ENCODE measurements at regions not wholly inside any gene's neighbourhood (a gene's known extent, or its start where the extent isn't known, plus 50 kb on each side); places are given as distances from the start of the nearest gene placed in this dataset.

- peaks cover 4% of the 10 kb centered on the region for H3K9me3 ChIP-seq (ENCODE audit: control insufficient read depth, low read length)
- no peaks in the 10 kb centered on the region for H3K4me1 ChIP-seq (ENCODE audit: control insufficient read depth, insufficient read depth, low read length)
- no peak overlapping the region for H3K4me3 ChIP-seq (ENCODE audit: low read length)
- H3K4me1 Mint-ChIP-seq = no peaks in the 10 kb centered on the region
- H3K9me3 Mint-ChIP-seq = no peaks in the 10 kb centered on the region
- no peak for TF ChIP-seq CTCF (conservative IDR thresholded peaks at IDR 0.05)
- no peak overlapping the region for H3K9ac ChIP-seq (ENCODE audit: extremely low read depth, low read length, poor library complexity, severe bottlenecking)
- DNase-seq = no peak
- WGBS, 2 experiments (ENCODE audit: insufficient coverage in 1 of 2, insufficient read length in 1 of 2) = 91 to 100% methylated on average over 1 of the region's 2 CpGs
- H3K27me3 ChIP-seq (ENCODE audit: control insufficient read depth, insufficient read depth, low read length, poor library complexity, severe bottlenecking) = peaks cover 13% of the 10 kb centered on the region
- H3K36me3 ChIP-seq (ENCODE audit: control insufficient read depth, insufficient read depth, low read length) = no peaks in the 10 kb centered on the region
- H3K36me3 Mint-ChIP-seq (ENCODE audit: low read depth) = no peaks in the 10 kb centered on the region
- no peak overlapping the region for H3K27ac ChIP-seq (ENCODE audit: low read depth, low read length)
- peaks cover 3% of the 10 kb centered on the region for H3K27me3 Mint-ChIP-seq (ENCODE audit: insufficient read depth)
- H3K27ac Mint-ChIP-seq = no peak overlapping the region
- no peak overlapping the region for H3K4me3 Mint-ChIP-seq
Measured at GRCh38 chr3:102030661-102031060, 181.3 kb downstream of the NFKBIZ start.

GRCh38 chr3:102031834-102032233 lies 182.5 kb downstream of the NFKBIZ start:
- H3K27ac ChIP-seq (ENCODE audit: low read depth, low read length) = no peak overlapping the region
- no peaks in the 10 kb centered on the region for H3K36me3 ChIP-seq (ENCODE audit: control insufficient read depth, insufficient read depth, low read length)
- no peak overlapping the region for H3K27ac Mint-ChIP-seq
- no peak overlapping the region for H3K9ac ChIP-seq (ENCODE audit: extremely low read depth, low read length, poor library complexity, severe bottlenecking)
- H3K4me1 ChIP-seq (ENCODE audit: control insufficient read depth, insufficient read depth, low read length) = no peaks in the 10 kb centered on the region
- peaks cover 4% of the 10 kb centered on the region for H3K9me3 ChIP-seq (ENCODE audit: control insufficient read depth, low read length)
- H3K27me3 ChIP-seq (ENCODE audit: control insufficient read depth, insufficient read depth, low read length, poor library complexity, severe bottlenecking) = peaks cover 1% of the 10 kb centered on the region
- no peaks in the 10 kb centered on the region for H3K27me3 Mint-ChIP-seq (ENCODE audit: insufficient read depth)
- H3K36me3 Mint-ChIP-seq (ENCODE audit: low read depth) = no peaks in the 10 kb centered on the region
- TF ChIP-seq CTCF (conservative IDR thresholded peaks at IDR 0.05) = no peak
- no peaks in the 10 kb centered on the region for H3K4me1 Mint-ChIP-seq
- WGBS, 2 experiments (ENCODE audit: insufficient coverage in 1 of 2, insufficient read length in 1 of 2) = 88% methylated on average over 1 of the region's 2 CpGs; no CpG with 5 or more reads in 1 of the 2 experiments
- no peak overlapping the region for H3K4me3 ChIP-seq (ENCODE audit: low read length)
- no peaks in the 10 kb centered on the region for H3K9me3 Mint-ChIP-seq
- H3K4me3 Mint-ChIP-seq = no peak overlapping the region
- no peak for DNase-seq

- H3K4me3 Mint-ChIP-seq = no peak overlapping the region
- no peaks in the 10 kb centered on the region for H3K9me3 Mint-ChIP-seq
- WGBS, 2 experiments (ENCODE audit: insufficient coverage in 1 of 2, insufficient read length in 1 of 2) = 80 to 100% methylated on average over 1 to 2 of the region's 2 CpGs
- Histone ChIP-seq H3K9me3 (ENCODE audit: control insufficient read depth, low read length) (no peaks in the 10 kb centered on the region), H3K36me3 (ENCODE audit: control insufficient read depth, insufficient read depth, low read length) (no peaks in the 10 kb centered on the region), H3K4me3 (ENCODE audit: low read length) (no peak overlapping the region), H3K4me1 (ENCODE audit: control insufficient read depth, insufficient read depth, low read length) (no peaks in the 10 kb centered on the region), H3K27ac (ENCODE audit: low read depth, low read length) (no peak overlapping the region), H3K27me3 (ENCODE audit: control insufficient read depth, insufficient read depth, low read length, poor library complexity, severe bottlenecking) (no peaks in the 10 kb centered on the region), H3K9ac (ENCODE audit: extremely low read depth, low read length, poor library complexity, severe bottlenecking) (no peak overlapping the region)
- H3K27me3 Mint-ChIP-seq (ENCODE audit: insufficient read depth) = no peaks in the 10 kb centered on the region
- no peak overlapping the region for H3K27ac Mint-ChIP-seq
- TF ChIP-seq CTCF (conservative IDR thresholded peaks at IDR 0.05) = no peak
- no peaks in the 10 kb centered on the region for H3K4me1 Mint-ChIP-seq
- DNase-seq = no peak
- no peaks in the 10 kb centered on the region for H3K36me3 Mint-ChIP-seq (ENCODE audit: low read depth)
Measured at GRCh38 chr3:102032491-102033383, 183.4 kb downstream of the NFKBIZ start.

All from endodermal cell (in vitro differentiated cells).